ENCODE measurements at regions not wholly inside any gene's neighbourhood (a gene's known extent, or its start where the extent isn't known, plus 50 kb on each side); places are given as distances from the start of the nearest gene placed in this dataset.

DNA sequence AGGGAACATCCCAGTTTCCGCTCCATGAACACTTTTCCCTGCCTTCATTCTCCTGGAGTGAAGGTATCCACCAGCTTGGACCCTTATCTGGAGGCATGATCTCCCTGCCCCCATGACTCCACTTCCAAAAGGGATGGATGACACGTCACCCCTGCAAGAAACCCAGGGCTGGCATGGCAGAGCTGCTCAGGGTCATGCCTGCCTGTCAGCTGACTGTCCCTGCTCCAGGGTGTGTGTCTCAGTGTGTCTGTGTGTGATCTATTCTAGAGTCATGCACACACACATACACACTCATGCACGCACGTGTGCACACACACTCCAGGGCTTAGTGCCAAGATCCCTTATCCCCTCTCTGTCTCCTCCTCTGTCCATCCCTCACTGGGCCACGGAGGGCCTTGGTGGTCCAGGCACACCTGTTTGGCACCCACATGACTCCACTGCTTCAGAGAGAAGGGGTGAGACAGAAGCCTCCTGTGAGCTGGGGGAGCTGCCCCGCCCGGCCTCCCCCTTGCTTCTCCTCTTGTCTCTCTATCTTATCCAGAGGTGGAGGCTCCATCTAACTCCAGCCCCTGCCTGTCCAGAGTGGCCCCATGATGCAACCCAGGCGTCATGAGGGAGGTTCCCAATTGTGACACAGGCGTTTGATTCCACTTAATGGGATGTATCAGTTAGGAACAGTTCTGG lies 290.9 kb downstream of the CDC5L start:
- intact Hi-C loops (cut with micrococcal nuclease) = no loop called here
- no peak overlapping the region for H3K4me3 Mint-ChIP-seq
- TF ChIP-seq, protein P1, sequence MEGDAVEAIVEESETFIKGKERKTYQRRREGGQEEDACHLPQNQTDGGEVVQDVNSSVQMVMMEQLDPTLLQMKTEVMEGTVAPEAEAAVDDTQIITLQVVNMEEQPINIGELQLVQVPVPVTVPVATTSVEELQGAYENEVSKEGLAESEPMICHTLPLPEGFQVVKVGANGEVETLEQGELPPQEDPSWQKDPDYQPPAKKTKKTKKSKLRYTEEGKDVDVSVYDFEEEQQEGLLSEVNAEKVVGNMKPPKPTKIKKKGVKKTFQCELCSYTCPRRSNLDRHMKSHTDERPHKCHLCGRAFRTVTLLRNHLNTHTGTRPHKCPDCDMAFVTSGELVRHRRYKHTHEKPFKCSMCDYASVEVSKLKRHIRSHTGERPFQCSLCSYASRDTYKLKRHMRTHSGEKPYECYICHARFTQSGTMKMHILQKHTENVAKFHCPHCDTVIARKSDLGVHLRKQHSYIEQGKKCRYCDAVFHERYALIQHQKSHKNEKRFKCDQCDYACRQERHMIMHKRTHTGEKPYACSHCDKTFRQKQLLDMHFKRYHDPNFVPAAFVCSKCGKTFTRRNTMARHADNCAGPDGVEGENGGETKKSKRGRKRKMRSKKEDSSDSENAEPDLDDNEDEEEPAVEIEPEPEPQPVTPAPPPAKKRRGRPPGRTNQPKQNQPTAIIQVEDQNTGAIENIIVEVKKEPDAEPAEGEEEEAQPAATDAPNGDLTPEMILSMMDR (IDR thresholded peaks at IDR 0.05) = no peak
- no peaks in the 10 kb centered on the region for H3K9me3 Mint-ChIP-seq
- POLR2A ChIA-PET = no interaction called here
- H3K36me3 Mint-ChIP-seq (ENCODE audit: low read depth) = no peaks in the 10 kb centered on the region
- DNase-seq (no peak), ATAC-seq (ENCODE audit: low read depth) (no peak)
- H3K27ac Mint-ChIP-seq = no peak overlapping the region
- CTCF ChIA-PET = interaction anchor here (1.6 kb wide), 1 partner anchor 1036 kb away, joined by 5 read pairs; no protein-coding TSS in a partner anchor
- peaks cover 11% of the 10 kb centered on the region for H3K27me3 Mint-ChIP-seq
- no peaks in the 10 kb centered on the region for H3K4me1 Mint-ChIP-seq

DNA sequence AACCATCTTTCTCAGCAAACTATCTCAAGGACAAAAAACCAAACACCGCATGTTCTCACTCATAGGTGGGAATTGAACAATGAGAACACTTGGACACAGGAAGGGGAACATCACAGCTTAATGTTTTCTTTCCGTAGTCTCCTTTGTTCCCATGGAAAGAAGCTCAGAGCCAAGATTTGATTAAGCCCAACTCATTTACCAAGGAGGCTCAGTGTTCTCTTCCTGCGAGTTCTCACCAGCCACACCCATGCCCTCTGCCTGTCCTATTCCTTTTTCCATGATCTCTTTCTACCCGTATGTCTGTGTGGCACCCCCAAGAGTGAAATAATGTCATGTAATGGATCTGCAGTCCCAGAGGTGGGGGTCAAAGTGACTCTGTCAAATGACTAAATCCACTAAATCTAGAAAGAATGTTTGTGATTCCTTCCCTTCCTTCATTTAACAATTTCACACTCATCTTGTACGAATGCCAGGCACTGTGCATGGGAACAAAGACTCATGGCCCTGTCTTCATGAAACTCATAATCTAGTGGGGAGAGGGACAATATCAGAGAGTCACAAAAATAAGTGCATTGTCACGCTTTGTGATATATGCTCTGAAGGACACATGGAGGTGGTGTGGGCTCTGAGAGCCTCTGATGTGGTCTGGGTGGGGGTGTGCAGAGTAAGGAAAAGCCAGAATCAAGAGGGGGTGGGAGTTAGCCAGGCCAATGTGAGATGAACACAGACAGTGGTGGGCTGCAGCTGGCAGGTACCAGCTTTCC lies 292.1 kb downstream of the CDC5L start:
- CTCF ChIA-PET = interaction anchor here (1.6 kb wide), 1 partner anchor 1035 kb away, joined by 5 read pairs; no protein-coding TSS in a partner anchor
- ATAC-seq (ENCODE audit: low read depth) = no peak
- intact Hi-C loops (cut with micrococcal nuclease) = no loop called here
- POLR2A ChIA-PET = interaction anchor here (0.6 kb wide), 1 partner anchor 19 kb away, joined by 3 read pairs; no protein-coding TSS in a partner anchor
- H3K27me3 Mint-ChIP-seq = peaks cover 3% of the 10 kb centered on the region
- no peak overlapping the region for H3K4me3 Mint-ChIP-seq
- H3K36me3 Mint-ChIP-seq (ENCODE audit: low read depth) = no peaks in the 10 kb centered on the region
- DNase-seq = no peak
- no peaks in the 10 kb centered on the region for H3K4me1 Mint-ChIP-seq
- H3K9me3 Mint-ChIP-seq = no peaks in the 10 kb centered on the region
- H3K27ac Mint-ChIP-seq = no peak overlapping the region
- TF ChIP-seq, protein P1 (IDR thresholded peaks at IDR 0.05) = no peak

DNA sequence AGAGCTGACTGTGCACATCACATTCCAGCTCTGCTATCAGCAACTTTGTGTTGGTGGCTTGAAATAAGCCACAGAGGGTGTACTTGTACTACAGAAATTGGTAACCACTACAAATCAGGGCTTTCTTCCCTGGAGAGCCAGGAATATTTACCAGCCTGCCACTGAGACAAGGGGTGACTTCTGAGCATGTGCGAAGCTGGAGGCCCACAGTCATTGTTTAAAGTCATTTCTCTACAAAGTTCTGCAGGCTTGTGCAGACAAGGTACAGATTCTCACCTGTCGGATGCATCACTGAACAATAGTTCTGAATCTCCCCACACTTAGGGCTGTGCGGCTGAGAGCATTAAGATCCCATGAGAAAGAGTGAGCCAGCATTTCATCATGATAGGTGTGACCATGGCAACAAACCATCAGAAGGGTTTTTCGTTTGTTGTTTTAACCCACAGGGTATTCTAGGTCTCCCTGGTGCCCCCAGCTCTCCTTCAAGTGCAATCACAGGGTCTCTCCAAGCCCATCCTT lies 292.8 kb downstream of the CDC5L start:
- intact Hi-C loops (cut with micrococcal nuclease) = no loop called here
- DNase-seq (no peak), ATAC-seq (ENCODE audit: low read depth) (no peak)
- ChIA-PET POLR2A (interaction anchor here (0.6 kb wide), 1 partner anchor 20 kb away, joined by 3 read pairs; no protein-coding TSS in a partner anchor), CTCF (no interaction called here)
- Mint-ChIP-seq H3K9me3 (no peaks in the 10 kb centered on the region), H3K27ac (no peak overlapping the region), H3K36me3 (ENCODE audit: low read depth) (no peaks in the 10 kb centered on the region), H3K4me1 (no peaks in the 10 kb centered on the region), H3K4me3 (no peak overlapping the region), H3K27me3 (peaks cover 3% of the 10 kb centered on the region)
- TF ChIP-seq, protein P1 (IDR thresholded peaks at IDR 0.05) = no peak

DNA sequence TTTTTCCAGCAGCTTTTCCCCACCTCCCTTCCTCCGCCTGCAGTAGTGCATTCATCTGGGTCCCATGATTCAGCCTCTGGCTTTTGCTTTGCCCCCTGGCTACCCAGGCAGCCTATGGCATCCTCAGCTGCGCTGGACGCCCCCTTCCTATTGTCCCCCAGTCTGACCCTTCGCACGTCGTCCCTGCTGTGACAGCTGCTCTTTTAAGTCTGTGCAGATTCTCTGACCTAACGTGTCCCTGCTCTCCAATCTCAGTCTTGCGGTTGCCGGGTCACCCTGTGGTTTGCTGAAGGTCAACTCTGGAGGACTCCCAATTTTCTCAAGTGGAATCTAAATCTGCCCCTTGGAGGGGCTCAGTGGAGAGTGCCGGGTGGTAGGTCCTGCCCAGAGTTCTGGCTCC lies 294.3 kb downstream of the CDC5L start:
- TF ChIP-seq, protein P1 (IDR thresholded peaks at IDR 0.05) = no peak
- Mint-ChIP-seq H3K4me3 (no peak overlapping the region), H3K36me3 (ENCODE audit: low read depth) (no peaks in the 10 kb centered on the region), H3K4me1 (no peaks in the 10 kb centered on the region), H3K9me3 (peaks cover 3% of the 10 kb centered on the region), H3K27me3 (peaks cover 3% of the 10 kb centered on the region), H3K27ac (no peak overlapping the region)
- ChIA-PET POLR2A (no interaction called here), CTCF (no interaction called here)
- ATAC-seq (ENCODE audit: low read depth) = no peak
- intact Hi-C loops (cut with micrococcal nuclease) = no loop called here
- no peak for DNase-seq

DNA sequence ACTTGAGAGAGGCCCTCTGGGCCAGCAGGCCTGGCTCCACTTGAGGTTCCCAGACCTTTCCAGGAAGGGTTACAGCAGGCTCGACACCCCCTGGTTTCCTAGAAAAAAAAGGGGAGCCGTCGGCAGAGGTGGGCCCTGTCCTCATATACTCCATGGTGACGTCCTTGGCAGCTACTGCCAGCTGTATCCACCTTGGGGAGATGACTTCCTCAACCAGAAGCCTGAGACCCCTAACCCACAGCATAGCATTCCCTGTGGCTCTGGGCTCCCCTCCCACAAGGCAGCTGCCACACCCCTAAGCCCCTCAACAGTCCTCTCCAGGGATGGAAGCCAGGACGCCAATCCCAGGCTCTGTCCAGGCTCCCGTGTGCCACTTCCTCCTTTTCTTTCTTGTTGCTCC lies 294.8 kb downstream of the CDC5L start:
- Mint-ChIP-seq H3K27me3 (peaks cover 3% of the 10 kb centered on the region), H3K36me3 (ENCODE audit: low read depth) (no peaks in the 10 kb centered on the region), H3K4me1 (no peaks in the 10 kb centered on the region), H3K4me3 (no peak overlapping the region), H3K9me3 (peaks cover 3% of the 10 kb centered on the region), H3K27ac (no peak overlapping the region)
- ChIA-PET POLR2A (no interaction called here), CTCF (no interaction called here)
- TF ChIP-seq, protein P1 (IDR thresholded peaks at IDR 0.05) = no peak
- DNase-seq (no peak), ATAC-seq (ENCODE audit: low read depth) (no peak)
- intact Hi-C loops (cut with micrococcal nuclease) = no loop called here
